Tibial nerve (tissue), 3 donors: ENCODE measurements at regions not wholly inside any gene's neighbourhood (a gene's known extent, or its start where the extent isn't known, plus 50 kb on each side); places are given as distances from the start of the nearest gene placed in this dataset.

ENCODE experiments used
- POLR2A ChIP-seq, 2 donors: fragments of 450-650 bp; IDR thresholded peaks; one replicate each; pipeline ENCODE4 v1.6.1; 2017; ENCODE audit warnings: antibody characterized with exemption in 2 of 2, mild to moderate bottlenecking in 2 of 2, moderate library complexity in 2 of 2
- TF ChIP-seq, protein P1 (sequence below), 5 experiments: fragments of 200-600 bp in 3 of 5; fragments of 450-650 bp in 2 of 5; sonication (generic) in 3 of 5; IDR thresholded peaks; one replicate each; pipeline ENCODE4 v1.5.1; 2016 to 2019; ENCODE audit warnings: antibody characterized with exemption in 5 of 5, mild to moderate bottlenecking in 3 of 5, moderate library complexity in 2 of 5

DNA sequence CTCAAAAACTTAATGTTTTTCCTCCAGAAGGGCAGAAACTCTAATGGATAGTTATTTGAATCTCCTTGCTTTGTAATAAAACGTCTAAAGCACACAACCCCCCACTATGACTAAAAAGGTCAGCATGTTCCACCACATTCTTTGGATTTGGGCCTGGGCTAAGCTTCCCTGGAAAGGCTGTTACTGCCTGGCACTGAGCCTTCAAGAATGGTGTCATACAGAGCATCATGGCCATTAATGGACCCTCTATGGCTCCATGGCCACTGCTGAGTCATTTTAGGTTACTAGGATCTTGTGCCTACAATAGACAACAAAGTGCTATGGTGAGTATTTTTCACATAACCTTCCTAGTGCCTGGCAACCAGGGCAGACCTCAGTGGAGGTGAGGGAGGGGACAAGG is 242.6 kb upstream of the FAT3 start:
- no peak for TF ChIP-seq POLR2A (IDR thresholded peaks at IDR 0.05)
- TF ChIP-seq, protein P1, sequence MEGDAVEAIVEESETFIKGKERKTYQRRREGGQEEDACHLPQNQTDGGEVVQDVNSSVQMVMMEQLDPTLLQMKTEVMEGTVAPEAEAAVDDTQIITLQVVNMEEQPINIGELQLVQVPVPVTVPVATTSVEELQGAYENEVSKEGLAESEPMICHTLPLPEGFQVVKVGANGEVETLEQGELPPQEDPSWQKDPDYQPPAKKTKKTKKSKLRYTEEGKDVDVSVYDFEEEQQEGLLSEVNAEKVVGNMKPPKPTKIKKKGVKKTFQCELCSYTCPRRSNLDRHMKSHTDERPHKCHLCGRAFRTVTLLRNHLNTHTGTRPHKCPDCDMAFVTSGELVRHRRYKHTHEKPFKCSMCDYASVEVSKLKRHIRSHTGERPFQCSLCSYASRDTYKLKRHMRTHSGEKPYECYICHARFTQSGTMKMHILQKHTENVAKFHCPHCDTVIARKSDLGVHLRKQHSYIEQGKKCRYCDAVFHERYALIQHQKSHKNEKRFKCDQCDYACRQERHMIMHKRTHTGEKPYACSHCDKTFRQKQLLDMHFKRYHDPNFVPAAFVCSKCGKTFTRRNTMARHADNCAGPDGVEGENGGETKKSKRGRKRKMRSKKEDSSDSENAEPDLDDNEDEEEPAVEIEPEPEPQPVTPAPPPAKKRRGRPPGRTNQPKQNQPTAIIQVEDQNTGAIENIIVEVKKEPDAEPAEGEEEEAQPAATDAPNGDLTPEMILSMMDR (IDR thresholded peaks at IDR 0.05), result no peak
